Upper lobe of left lung (tissue), 4 donors: ENCODE measurements at regions not wholly inside any gene's neighbourhood (a gene's known extent, or its start where the extent isn't known, plus 50 kb on each side); places are given as distances from the start of the nearest gene placed in this dataset.
"Not testable (repeated sequence)": the region's sequence is repeated elsewhere in the genome, so short reads cannot be mapped to it uniquely, and the experiment has no call there.

Source experiments
- CTCF ChIP-seq, 6 experiments: fragments of 450-650 bp in 4 of 6; fragments of 200-600 bp in 2 of 6; sonication (generic) in 2 of 6; IDR thresholded peaks; one replicate each; pipeline ENCODE4 v1.5.1; 2016 to 2019; ENCODE audit warnings: antibody characterized with exemption in 6 of 6
- POLR2A ChIP-seq, 4 donors: fragments of 450-650 bp; IDR thresholded peaks; one replicate each; pipeline ENCODE4 v1.5.1; 2016 to 2017; ENCODE audit warnings: antibody characterized with exemption in 4 of 4, mild to moderate bottlenecking in 2 of 4

DNA sequence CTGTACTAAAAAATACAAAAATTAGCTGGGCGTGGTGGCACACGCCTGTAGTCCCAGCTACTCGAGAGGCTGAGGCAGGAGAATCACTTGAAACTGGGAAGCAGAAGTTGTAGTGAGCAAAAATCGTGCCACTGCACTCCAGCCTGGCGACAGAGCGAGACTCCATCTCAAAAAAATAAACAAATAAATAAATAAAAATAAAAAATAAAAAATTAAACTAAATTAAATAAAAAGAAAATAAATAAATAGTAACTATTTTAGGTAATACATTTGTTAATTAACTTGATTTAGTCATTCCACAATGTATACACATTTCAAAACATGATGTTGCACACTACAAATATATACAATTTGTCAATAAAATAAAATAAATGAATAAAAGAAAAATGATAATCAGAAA lies 116.3 kb upstream of the RFX3 start:
- not testable (repeated sequence) for TF ChIP-seq CTCF, POLR2A (IDR thresholded peaks at IDR 0.05)
